Breast epithelium (tissue), 3 donors: ENCODE measurements at regions not wholly inside any gene's neighbourhood (a gene's known extent, or its start where the extent isn't known, plus 50 kb on each side); places are given as distances from the start of the nearest gene placed in this dataset.

Experiments
- POLR2A ChIP-seq: fragments of 450-650 bp; IDR thresholded peaks from one replicate; pipeline ENCODE4 v1.6.1; 2016; ENCODE audit warnings: antibody characterized with exemption, mild to moderate bottlenecking, moderate library complexity
- POLR2AphosphoS5 ChIP-seq, 3 donors: sonication (generic); formaldehyde crosslinking; IDR thresholded peaks; one replicate each; pipeline ENCODE4 v1.6.1; 2017; ENCODE audit warnings: antibody characterized with exemption in 3 of 3

DNA sequence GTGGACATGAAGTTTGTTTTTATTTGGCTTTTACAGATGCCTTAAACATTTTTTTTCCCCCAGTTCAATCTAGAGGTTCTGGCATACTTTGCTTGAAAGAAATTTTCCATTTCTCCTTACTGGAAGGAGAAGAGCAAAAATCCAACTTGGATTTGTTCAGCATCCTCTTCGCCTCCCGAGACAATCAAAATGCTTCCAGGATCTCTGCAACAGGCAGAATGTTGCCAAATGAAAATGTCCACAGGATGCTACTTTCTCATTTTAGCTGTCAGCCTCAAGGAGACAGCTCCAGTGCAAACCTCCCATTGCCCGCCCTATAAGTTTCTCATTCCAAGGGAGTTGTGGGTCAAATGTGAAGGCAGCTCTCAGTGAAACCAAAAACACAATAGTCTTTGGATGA lies 1972.1 kb downstream of the MAT2B start:
- TF ChIP-seq POLR2AphosphoS5 (IDR thresholded peaks at IDR 0.05) (no peak), POLR2A (no peak)
